ENCODE measurements at regions not wholly inside any gene's neighbourhood (a gene's known extent, or its start where the extent isn't known, plus 50 kb on each side); places are given as distances from the start of the nearest gene placed in this dataset.

- DNase-seq (no peak), ATAC-seq (no peak)
- 35% methylated on average over 2 of the region's 2 CpGs for WGBS (ENCODE audit: insufficient coverage, low coverage, low lambda C conversion rate, missing lambda C conversion rate)
- Histone ChIP-seq H3K27ac (no peak overlapping the region), H3K4me1 (no peaks in the 10 kb centered on the region), H3K27me3 (no peaks in the 10 kb centered on the region), H3K36me3 (no peaks in the 10 kb centered on the region), H3K4me3 (no peak overlapping the region), H3K9me3 (no peaks in the 10 kb centered on the region)
- TF ChIP-seq POLR2A (IDR thresholded peaks at IDR 0.05), result no peak
- no peak for TF ChIP-seq CTCF (IDR thresholded peaks at IDR 0.05)
- intact Hi-C loops (cut with DNase I), result no loop called here
Observed at GRCh38 chr2:33848486-33848885, 249.4 kb upstream of the FAM98A start.

DNA sequence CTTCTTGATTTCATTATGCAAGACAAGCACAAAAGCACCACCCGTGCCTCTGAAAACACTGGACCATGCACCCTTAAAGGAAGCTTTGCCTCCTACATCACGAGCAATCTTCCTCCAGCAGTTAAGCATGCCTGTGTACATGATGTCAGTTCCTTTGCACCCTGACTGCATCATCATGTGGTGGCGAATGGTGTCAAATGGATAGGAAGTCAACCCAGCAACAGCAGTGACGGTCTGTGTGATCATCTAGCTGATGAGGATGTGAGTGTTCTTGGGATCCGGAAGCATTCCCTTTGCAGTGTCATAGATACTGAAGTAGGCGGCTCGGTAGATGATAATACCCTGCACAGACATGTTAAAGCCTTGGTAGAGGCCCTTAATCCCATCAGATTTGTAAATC, 240.7 kb upstream of the FAM98A start:
- DNase-seq (no peak), ATAC-seq (no peak)
- Histone ChIP-seq H3K36me3 (no peaks in the 10 kb centered on the region), H3K4me3 (no peak overlapping the region), H3K27me3 (no peaks in the 10 kb centered on the region), H3K27ac (no peak overlapping the region), H3K4me1 (no peaks in the 10 kb centered on the region), H3K9me3 (no peaks in the 10 kb centered on the region)
- 61% methylated on average over 7 of the region's 7 CpGs for WGBS (ENCODE audit: insufficient coverage, low coverage, low lambda C conversion rate, missing lambda C conversion rate)
- intact Hi-C loops (cut with DNase I), result no loop called here
- TF ChIP-seq POLR2A (IDR thresholded peaks at IDR 0.05), result no peak
- TF ChIP-seq CTCF (IDR thresholded peaks at IDR 0.05), result no peak

DNA sequence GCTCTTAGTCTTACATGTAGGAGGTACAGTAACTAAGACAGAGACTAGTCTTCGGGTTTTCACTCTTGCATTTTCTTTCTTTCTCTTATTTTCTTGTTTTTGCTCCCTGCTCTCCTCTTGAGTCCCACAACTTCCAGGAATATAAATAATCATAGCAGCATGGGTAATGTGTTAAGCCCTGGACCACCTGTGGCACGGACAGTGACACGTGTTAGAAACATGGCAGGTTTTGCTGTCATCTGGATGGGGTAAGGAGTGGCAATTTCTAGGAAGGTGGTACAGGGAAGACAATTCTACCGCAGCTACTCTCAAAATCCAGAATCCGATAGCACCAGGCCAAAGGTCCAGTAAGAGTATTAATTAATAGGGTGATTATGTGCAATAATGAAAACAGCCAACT, 237.5 kb upstream of the FAM98A start:
- H3K4me1 ChIP-seq, result no peaks in the 10 kb centered on the region
- H3K27me3 ChIP-seq, result no peaks in the 10 kb centered on the region
- H3K4me3 ChIP-seq, result no peak overlapping the region
- no peak for ATAC-seq
- no peaks in the 10 kb centered on the region for H3K9me3 ChIP-seq
- no peak for TF ChIP-seq POLR2A (IDR thresholded peaks at IDR 0.05)
- no peak for TF ChIP-seq CTCF (IDR thresholded peaks at IDR 0.05)
- 61% methylated on average over 5 of the region's 5 CpGs for WGBS (ENCODE audit: insufficient coverage, low coverage, low lambda C conversion rate, missing lambda C conversion rate)
- H3K27ac ChIP-seq, result no peak overlapping the region
- DNase-seq, result no peak
- intact Hi-C loops (cut with DNase I), result no loop called here
- H3K36me3 ChIP-seq, result no peaks in the 10 kb centered on the region

DNA sequence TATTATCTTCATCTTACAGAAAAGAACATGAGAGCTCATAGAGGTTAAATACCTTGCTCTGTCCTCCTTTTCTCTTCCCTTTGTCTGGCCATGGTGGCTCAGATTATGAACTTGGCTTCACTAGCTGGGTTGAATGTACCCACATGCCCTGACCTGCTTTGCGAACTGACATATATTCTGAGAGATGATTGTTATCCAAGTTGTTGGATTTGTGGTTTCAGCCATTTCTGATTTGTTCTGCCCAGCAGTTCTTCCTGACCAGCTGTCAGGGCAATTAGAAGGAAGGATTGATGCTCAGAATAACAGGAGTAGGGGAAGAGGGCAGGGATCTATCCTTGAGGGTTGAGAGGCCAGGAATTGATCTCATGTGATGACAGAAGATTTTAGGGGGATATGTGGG, 236.8 kb upstream of the FAM98A start:
- H3K36me3 ChIP-seq, result no peaks in the 10 kb centered on the region
- intact Hi-C loops (cut with DNase I), result no loop called here
- TF ChIP-seq CTCF (IDR thresholded peaks at IDR 0.05) (no peak), POLR2A (IDR thresholded peaks at IDR 0.05) (no peak)
- no peaks in the 10 kb centered on the region for H3K4me1 ChIP-seq
- H3K27ac ChIP-seq, result no peak overlapping the region
- ATAC-seq (no peak), DNase-seq (no peak)
- H3K9me3 ChIP-seq, result no peaks in the 10 kb centered on the region
- H3K27me3 ChIP-seq, result no peaks in the 10 kb centered on the region
- 80% methylated on average over 1 of the region's 1 CpG for WGBS (ENCODE audit: insufficient coverage, low coverage, low lambda C conversion rate, missing lambda C conversion rate)
- no peak overlapping the region for H3K4me3 ChIP-seq

DNA sequence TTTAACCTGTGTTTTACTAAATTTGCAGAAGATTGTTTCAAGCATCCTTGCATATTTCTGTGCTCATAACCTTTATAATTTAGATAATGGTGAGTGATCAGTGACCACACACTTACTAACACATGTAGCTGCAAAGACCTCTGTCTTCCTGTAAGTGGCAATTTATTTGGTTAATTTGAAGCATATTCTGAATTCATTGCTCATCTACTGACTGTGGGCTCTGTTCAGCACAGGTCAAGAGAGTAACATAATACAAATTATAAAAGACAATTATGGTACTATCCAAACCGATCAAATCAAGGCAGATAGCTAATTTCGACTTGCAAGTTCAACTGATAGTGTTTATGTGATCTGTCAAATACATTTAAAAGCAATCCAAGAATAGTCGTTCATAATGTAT, 223.9 kb upstream of the FAM98A start:
- Histone ChIP-seq H3K4me3 (no peak overlapping the region), H3K36me3 (no peaks in the 10 kb centered on the region), H3K4me1 (no peaks in the 10 kb centered on the region), H3K27me3 (no peaks in the 10 kb centered on the region), H3K27ac (no peak overlapping the region), H3K9me3 (no peaks in the 10 kb centered on the region)
- ATAC-seq (no peak), DNase-seq (no peak)
- 57% methylated on average over 3 of the region's 3 CpGs for WGBS (ENCODE audit: insufficient coverage, low coverage, low lambda C conversion rate, missing lambda C conversion rate)
- TF ChIP-seq CTCF (IDR thresholded peaks at IDR 0.05) (no peak), POLR2A (IDR thresholded peaks at IDR 0.05) (no peak)
- intact Hi-C loops (cut with DNase I), result no loop called here

Data from right lobe of liver (tissue), 6 donors.